ENCODE measurements at regions not wholly inside any gene's neighbourhood (a gene's known extent, or its start where the extent isn't known, plus 50 kb on each side); places are given as distances from the start of the nearest gene placed in this dataset.
"Not testable (repeated sequence)": the region's sequence is repeated elsewhere in the genome, so short reads cannot be mapped to it uniquely, and the experiment has no call there.

GRCh38 chr5:125451622-125452021, 705.2 kb upstream of the ZNF608 start:
- no peak for DNase-seq

GRCh38 chr5:125452991-125453390, 706.6 kb upstream of the ZNF608 start:
- DNase-seq: no peak

GRCh38 chr5:125455041-125455440, 708.6 kb upstream of the ZNF608 start:
- no peak for DNase-seq

GRCh38 chr5:125456005-125456404, 709.6 kb upstream of the ZNF608 start:
- DNase-seq: not testable (repeated sequence)

GRCh38 chr5:125457617-125458016, 711.2 kb upstream of the ZNF608 start:
- DNase-seq: no peak

- DNase-seq: not testable (repeated sequence)
Measured at GRCh38 chr5:125458949-125459348, 712.5 kb upstream of the ZNF608 start.

- no peak for DNase-seq
Measured at GRCh38 chr5:125461641-125462072, 715.2 kb upstream of the ZNF608 start.

- DNase-seq: no peak
Measured at GRCh38 chr5:125463466-125464092, 717.1 kb upstream of the ZNF608 start.

- DNase-seq: no peak
Measured at GRCh38 chr5:125464847-125465432, 718.5 kb upstream of the ZNF608 start.

GRCh38 chr5:125465703-125466102, 719.3 kb upstream of the ZNF608 start:
- DNase-seq: no peak

- no peak for DNase-seq
Measured at GRCh38 chr5:125467222-125467621, 720.8 kb upstream of the ZNF608 start.

GRCh38 chr5:125470280-125470902, 724.0 kb upstream of the ZNF608 start:
- no peak for DNase-seq

GRCh38 chr5:125476901-125477585, 730.6 kb upstream of the ZNF608 start:
- no peak for DNase-seq

- no peak for DNase-seq
Measured at GRCh38 chr5:125477586-125477975, 731.1 kb upstream of the ZNF608 start.

- no peak for DNase-seq
Measured at GRCh38 chr5:125478599-125478998, 732.2 kb upstream of the ZNF608 start.

GRCh38 chr5:125480911-125481310, 734.5 kb upstream of the ZNF608 start:
- no peak for DNase-seq

GRCh38 chr5:125481506-125482465, 735.3 kb upstream of the ZNF608 start:
- no peak for DNase-seq

GRCh38 chr5:125483609-125484008, 737.2 kb upstream of the ZNF608 start:
- DNase-seq: no peak

- no peak for DNase-seq
Measured at GRCh38 chr5:125484272-125484741, 737.9 kb upstream of the ZNF608 start.

GRCh38 chr5:125484742-125485641, 738.6 kb upstream of the ZNF608 start:
- no peak for DNase-seq

GRCh38 chr5:125485771-125486170, 739.3 kb upstream of the ZNF608 start:
- no peak for DNase-seq

Data from effector CD4-positive, alpha-beta T cell (primary cell).